IMR-90 (cell line): ENCODE measurements at regions not wholly inside any gene's neighbourhood (a gene's known extent, or its start where the extent isn't known, plus 50 kb on each side); places are given as distances from the start of the nearest gene placed in this dataset.
A peak's percentile ranks its signal among the peaks of the same experiment; 100 is the strongest.
"Not testable (repeated sequence)": the region's sequence is repeated elsewhere in the genome, so short reads cannot be mapped to it uniquely, and the experiment has no call there.

ENCODE experiments used
- ATAC-seq: fragments of 200-7000 bp; cut with Tn5 transposase; 2 replicates; pipeline ENCODE4 v1.9.1; 2020; ENCODE audit warnings: low read depth, mild to moderate bottlenecking, moderate library complexity
- BruUV-seq: library from RNA; stranded (reverse); fragments of 400-500 nt; replicated peaks from 2 replicates; lab custom pipeline; 2021; lab: Mats Ljungman, UMichigan
- CTCF ChIA-PET: fragments of 300-600 bp; formaldehyde crosslinking; extraction: SDS; loops from one replicate; lab custom pipeline; 2021; ENCODE audit warnings: antibody characterized with exemption; lab: Yijun Ruan, JAX
- POLR2A ChIA-PET: fragments of 300-600 bp; sonication (Branson Sonifier 250); formaldehyde crosslinking; loops from one replicate; lab custom pipeline; 2022; ENCODE audit warnings: antibody characterized with exemption; ENCODE audit not compliant: unreplicated experiment; lab: Charles Lee
- DNase-seq: peaks from one replicate; pipeline ENCODE4 v3.0.0; 2013
- H2AFZ ChIP-seq: replicated peaks from 2 replicates; pipeline ENCODE3; 2013; ENCODE audit warnings: low read length, mild to moderate bottlenecking; ENCODE audit not compliant: poor library complexity
- H2AK5ac ChIP-seq: 2 replicates; pipeline ENCODE4 v1.6.1; 2013; ENCODE audit warnings: low read depth, low read length, inconsistent platforms
- H2AK9ac ChIP-seq: replicated peaks from 2 replicates; pipeline ENCODE3; 2013; ENCODE audit warnings: mild to moderate bottlenecking, low read depth, low read length, moderate library complexity; ENCODE audit not compliant: poor library complexity
- H2BK120ac ChIP-seq: 2 replicates; pipeline ENCODE4 v1.6.1; 2013; ENCODE audit warnings: low read depth, low read length, inconsistent platforms
- H2BK15ac ChIP-seq: 3 replicates; pipeline ENCODE4 v1.6.1; 2013; ENCODE audit warnings: low read depth, low read length, inconsistent platforms
- H2BK20ac ChIP-seq: 2 replicates; pipeline ENCODE4 v1.6.1; 2013; ENCODE audit warnings: low read depth, mild to moderate bottlenecking, inconsistent platforms, low read length, moderate library complexity
- H2BK5ac ChIP-seq: 2 replicates; pipeline ENCODE4 v1.6.1; 2013; ENCODE audit warnings: mild to moderate bottlenecking, low read depth, low read length, inconsistent platforms; ENCODE audit not compliant: poor library complexity, severe bottlenecking
- H3K14ac ChIP-seq: replicated peaks from 2 replicates; pipeline ENCODE4 v1.6.1; 2013; ENCODE audit warnings: low read depth, low read length, inconsistent platforms
- H3K18ac ChIP-seq: 2 replicates; pipeline ENCODE4 v1.6.1; 2013; ENCODE audit warnings: low read depth, low read length, control low read depth
- H3K23ac ChIP-seq: 2 replicates; pipeline ENCODE4 v1.6.1; 2013; ENCODE audit warnings: low read depth, low read length, inconsistent platforms
- H3K27ac ChIP-seq: 2 replicates; pipeline ENCODE4 v1.5.1; 2013; ENCODE audit warnings: mild to moderate bottlenecking, control low read depth, low read length; ENCODE audit not compliant: insufficient read depth
- H3K27me3 ChIP-seq: 2 replicates; pipeline ENCODE4 v1.6.1; 2013; ENCODE audit warnings: low read length; ENCODE audit not compliant: control insufficient read depth, insufficient read depth
- H3K36me3 ChIP-seq: 2 replicates; pipeline ENCODE4 v1.6.1; 2013; ENCODE audit warnings: low read length, mixed read lengths; ENCODE audit not compliant: control insufficient read depth, insufficient read depth
- H3K4ac ChIP-seq: 2 replicates; pipeline ENCODE4 v1.6.1; 2013; ENCODE audit warnings: low read depth, low read length, inconsistent platforms
- H3K4me1 ChIP-seq: 2 replicates; pipeline ENCODE4 v1.6.1; 2013; ENCODE audit warnings: low read length, mixed read lengths; ENCODE audit not compliant: control insufficient read depth, insufficient read depth
- H3K4me2 ChIP-seq: 2 replicates; pipeline ENCODE4 v1.6.1; 2013; ENCODE audit warnings: low read depth, mild to moderate bottlenecking, control low read depth, low read length, moderate library complexity
- H3K4me3 ChIP-seq: 2 replicates; pipeline ENCODE4 v1.5.1; 2013; ENCODE audit warnings: low read depth, mild to moderate bottlenecking, control low read depth, low read length, moderate library complexity; ENCODE audit not compliant: insufficient read depth
- H3K56ac ChIP-seq: 2 replicates; pipeline ENCODE4 v1.6.1; 2013; ENCODE audit warnings: low read length, inconsistent platforms; ENCODE audit not compliant: insufficient read depth; ENCODE audit errors: extremely low read depth
- H3K79me1 ChIP-seq, 2 experiments: 2 replicates each; pipeline ENCODE4 v1.6.1; 2013; ENCODE audit warnings: low read length in 2 of 2, inconsistent platforms in 1 of 2, low read depth in 1 of 2
- H3K9ac ChIP-seq: 2 replicates; pipeline ENCODE4 v1.6.1; 2013; ENCODE audit warnings: low read depth, low read length, control low read depth
- H3K9me1 ChIP-seq: 2 replicates; pipeline ENCODE4 v1.6.1; 2013; ENCODE audit warnings: low read length, inconsistent platforms; ENCODE audit not compliant: insufficient read depth
- H3K9me3 ChIP-seq: 2 replicates; pipeline ENCODE4 v1.6.1; 2013; ENCODE audit warnings: low read length; ENCODE audit not compliant: control insufficient read depth, insufficient read depth
- H4K20me1 ChIP-seq: 2 replicates; pipeline ENCODE4 v1.6.1; 2013; ENCODE audit warnings: low read length, inconsistent platforms; ENCODE audit not compliant: insufficient read depth
- H4K5ac ChIP-seq: 2 replicates; pipeline ENCODE4 v1.6.1; 2013; ENCODE audit warnings: mild to moderate bottlenecking, low read depth, low read length, control low read depth
- H4K8ac ChIP-seq, 2 experiments: 2 replicates each; pipeline ENCODE4 v1.6.1; 2013; ENCODE audit warnings: low read depth in 2 of 2, low read length in 2 of 2, control low read depth in 1 of 2, inconsistent platforms in 1 of 2
- H4K91ac ChIP-seq: 2 replicates; pipeline ENCODE4 v1.6.1; 2013; ENCODE audit warnings: low read depth, low read length, inconsistent platforms; ENCODE audit not compliant: insufficient read depth
- WGBS, 2 experiments: methylation state at CpG; one replicate each; pipeline versions ENCODE4 v1.1.5 to v1.1.7; 2013; ENCODE audit warnings: missing lambda C conversion rate in 2 of 2; ENCODE audit not compliant: insufficient read length in 1 of 2; ENCODE audit errors: extremely low coverage in 2 of 2; 5-methylcytosine and 5-hydroxymethylcytosine counted together
- dilution Hi-C: fragments of 300-500 bp; cut with HindIII; formaldehyde crosslinking; loops from one replicate; pipeline ENCODE4 v1.14.3; 2018; ENCODE audit warnings: low sequenced_read_pairs; ENCODE audit not compliant: unreplicated experiment
- in situ Hi-C: fragments of 300-500 bp; cut with MboI; formaldehyde crosslinking; loops from 3 replicates; pipeline ENCODE4 v1.14.3; 2019; ENCODE audit warnings: low sequenced_read_pairs, inconsistent platforms, mixed read lengths
- intact Hi-C: fragments of 100-400 bp; cut with micrococcal nuclease; formaldehyde crosslinking; loops from 2 replicates; pipeline ENCODE4 v1.10.0; 2022

DNA sequence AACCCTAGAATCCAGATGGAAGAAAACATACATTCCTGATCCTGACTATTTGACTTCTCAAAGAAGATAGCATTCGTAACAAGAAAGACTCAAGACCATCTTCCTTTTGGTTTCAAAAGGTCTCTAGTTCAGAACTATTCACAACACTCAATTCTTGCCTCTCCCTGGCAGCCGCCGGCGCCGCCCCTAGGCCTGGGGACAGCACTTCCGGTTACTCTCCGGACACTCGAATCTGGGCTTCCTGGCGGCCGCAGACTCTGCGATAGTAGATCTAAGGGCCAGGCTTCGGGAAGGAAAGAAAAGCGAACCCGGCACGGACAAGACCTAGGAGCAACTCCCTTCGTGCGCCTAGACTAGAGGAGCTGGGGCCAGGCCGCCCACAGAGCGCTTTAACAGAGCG is 107.8 kb upstream of the CCDC180 start:
- H2BK20ac ChIP-seq, H4K8ac ChIP-seq, in situ Hi-C loops, H2BK5ac ChIP-seq, H3K4me1 ChIP-seq, H3K56ac ChIP-seq, H3K18ac ChIP-seq, H3K36me3 ChIP-seq, H3K4me2 ChIP-seq, H3K14ac ChIP-seq, H3K27me3 ChIP-seq, H2AK9ac ChIP-seq, CTCF ChIA-PET, H3K4me3 ChIP-seq, H2AK5ac ChIP-seq, H3K27ac ChIP-seq, H3K9me3 ChIP-seq, intact Hi-C loops, H2AFZ ChIP-seq, H3K9me1 ChIP-seq, H4K91ac ChIP-seq, H4K20me1 ChIP-seq, H3K9ac ChIP-seq, BruUV-seq, DNase-seq, dilution Hi-C loops, POLR2A ChIA-PET, H3K23ac ChIP-seq, H3K4ac ChIP-seq, H2BK120ac ChIP-seq, H3K79me1 ChIP-seq, H4K5ac ChIP-seq, H2BK15ac ChIP-seq: not testable (repeated sequence)
- no CpG with 5 or more reads among the region's 20 CpGs for WGBS, 2 experiments
- ATAC-seq, result peak; percentile 46; the same call in 1 of the 2 replicates

DNA sequence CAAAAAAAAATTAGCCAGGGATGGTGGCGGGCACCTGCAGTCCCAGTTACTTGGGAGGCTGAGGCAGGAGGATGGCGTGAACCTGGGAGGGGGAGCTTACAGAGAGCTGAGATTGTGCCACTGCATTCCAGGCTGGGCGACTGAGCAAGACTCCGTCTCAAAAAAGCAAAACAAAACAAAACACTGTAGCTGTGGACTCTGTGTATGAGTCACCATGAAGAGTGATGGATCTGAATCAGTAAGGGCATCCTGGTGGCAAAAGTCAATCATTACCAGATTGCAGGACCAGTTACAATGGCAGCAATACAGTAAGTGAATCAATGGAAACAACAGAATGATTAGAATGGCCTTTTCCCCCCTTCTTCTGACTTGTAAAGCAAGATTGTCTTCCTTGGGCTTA is 113.7 kb upstream of the CCDC180 start:
- H3K4me1 ChIP-seq, H3K9me1 ChIP-seq, H3K56ac ChIP-seq, H3K4me3 ChIP-seq, DNase-seq, dilution Hi-C loops, H3K14ac ChIP-seq, H3K79me1 ChIP-seq, H3K18ac ChIP-seq, H2AK9ac ChIP-seq, H4K5ac ChIP-seq, H3K9me3 ChIP-seq, H3K9ac ChIP-seq, H3K4ac ChIP-seq, POLR2A ChIA-PET, H4K8ac ChIP-seq, BruUV-seq, H2BK120ac ChIP-seq, H2AFZ ChIP-seq, H3K4me2 ChIP-seq, H3K23ac ChIP-seq, H4K20me1 ChIP-seq, CTCF ChIA-PET, H3K27ac ChIP-seq, H3K36me3 ChIP-seq, H4K91ac ChIP-seq, H2AK5ac ChIP-seq, in situ Hi-C loops, H2BK20ac ChIP-seq, H2BK5ac ChIP-seq, H3K27me3 ChIP-seq, ATAC-seq, intact Hi-C loops, H2BK15ac ChIP-seq: not testable (repeated sequence)
- WGBS, 2 experiments, result no CpG with 5 or more reads among the region's 4 CpGs
